Stomach smooth muscle (tissue), 2 donors: ENCODE measurements at regions not wholly inside any gene's neighbourhood (a gene's known extent, or its start where the extent isn't known, plus 50 kb on each side); places are given as distances from the start of the nearest gene placed in this dataset.
"Not testable (repeated sequence)": the region's sequence is repeated elsewhere in the genome, so short reads cannot be mapped to it uniquely, and the experiment has no call there.

Source experiments
- H3K27ac ChIP-seq: one replicate; pipeline ENCODE4 v1.7.0; 2013; ENCODE audit warnings: mild to moderate bottlenecking, low read length, inconsistent platforms
- H3K27me3 ChIP-seq, 2 donors: one replicate each; pipeline ENCODE4 v1.7.0; 2013; ENCODE audit warnings: low read length in 2 of 2; ENCODE audit not compliant: insufficient read depth in 2 of 2, control insufficient read depth in 1 of 2
- H3K36me3 ChIP-seq, 2 donors: one replicate each; pipeline ENCODE4 v1.7.0; 2013; ENCODE audit warnings: low read length in 2 of 2; ENCODE audit not compliant: control insufficient read depth in 2 of 2, insufficient read depth in 2 of 2
- H3K4me1 ChIP-seq: one replicate; pipeline ENCODE4 v1.7.0; 2013; ENCODE audit warnings: low read length; ENCODE audit not compliant: control insufficient read depth, insufficient read depth
- H3K4me3 ChIP-seq, 2 donors: one replicate each; pipeline ENCODE4 v1.7.0; 2013; ENCODE audit warnings: low read length in 2 of 2
- H3K9ac ChIP-seq, 2 donors: one replicate each; pipeline ENCODE4 v1.7.0; 2013; ENCODE audit warnings: low read length in 2 of 2, mild to moderate bottlenecking in 1 of 2
- H3K9me3 ChIP-seq, 2 donors: one replicate each; pipeline ENCODE4 v1.7.0; 2013; ENCODE audit warnings: low read length in 2 of 2; ENCODE audit not compliant: control insufficient read depth in 2 of 2
- donor health status: healthy.
- donor health status: Pancreatic carcinoma.

- H3K4me1 ChIP-seq = no peaks in the 10 kb centered on the region
- H3K27me3 ChIP-seq = no peaks in the 10 kb centered on the region
- peaks cover 0 to under 1% of the 10 kb centered on the region in 2 donors for H3K9me3 ChIP-seq
- H3K27ac ChIP-seq = no peak overlapping the region
- no peak overlapping the region for H3K9ac ChIP-seq
- no peaks in the 10 kb centered on the region for H3K36me3 ChIP-seq
- no peak overlapping the region for H3K4me3 ChIP-seq
These were observed 1950.9 kb upstream of the DEFB115 start for GRCh38 chr20:29306390-29307072.

- H3K9me3 ChIP-seq, H3K27me3 ChIP-seq, H3K9ac ChIP-seq, H3K27ac ChIP-seq, H3K36me3 ChIP-seq, H3K4me3 ChIP-seq, H3K4me1 ChIP-seq: not testable (repeated sequence)
These were observed 1950.0 kb upstream of the DEFB115 start for GRCh38 chr20:29307484-29307883.

GRCh38 chr20:29308956-29309355 is 1948.5 kb upstream of the DEFB115 start:
- not testable (repeated sequence) for H3K9ac ChIP-seq, H3K9me3 ChIP-seq, H3K27me3 ChIP-seq, H3K4me1 ChIP-seq, H3K36me3 ChIP-seq, H3K27ac ChIP-seq, H3K4me3 ChIP-seq

GRCh38 chr20:29309481-29309880 is 1948.0 kb upstream of the DEFB115 start:
- H3K36me3 ChIP-seq, H3K9ac ChIP-seq: not testable (repeated sequence)

GRCh38 chr20:29311046-29311445 is 1946.4 kb upstream of the DEFB115 start:
- not testable (repeated sequence) for H3K36me3 ChIP-seq, H3K4me1 ChIP-seq, H3K27ac ChIP-seq, H3K4me3 ChIP-seq, H3K27me3 ChIP-seq, H3K9me3 ChIP-seq, H3K9ac ChIP-seq

More at GRCh38 chr20:29309481-29309880, 1948.0 kb upstream of the DEFB115 start:
- not testable (repeated sequence) for H3K9me3 ChIP-seq, H3K27ac ChIP-seq, H3K4me3 ChIP-seq, H3K4me1 ChIP-seq, H3K27me3 ChIP-seq

- not testable (repeated sequence) for H3K9me3 ChIP-seq, H3K36me3 ChIP-seq, H3K27me3 ChIP-seq, H3K27ac ChIP-seq, H3K4me3 ChIP-seq, H3K9ac ChIP-seq, H3K4me1 ChIP-seq
These were observed 1944.8 kb upstream of the DEFB115 start for GRCh38 chr20:29312679-29313078.

- H3K9me3 ChIP-seq = peaks cover 0 to 2% of the 10 kb centered on the region in 2 donors
- no peaks in the 10 kb centered on the region for H3K4me1 ChIP-seq
- no peak overlapping the region for H3K9ac ChIP-seq
- H3K36me3 ChIP-seq = no peaks in the 10 kb centered on the region
- H3K27me3 ChIP-seq = no peaks in the 10 kb centered on the region
- H3K27ac ChIP-seq = no peak overlapping the region
- no peak overlapping the region for H3K4me3 ChIP-seq
These were observed 1944.0 kb upstream of the DEFB115 start for GRCh38 chr20:29313481-29313880.

- H3K4me3 ChIP-seq = no peak overlapping the region
- H3K9ac ChIP-seq = no peak overlapping the region
- peaks cover 0 to 2% of the 10 kb centered on the region in 2 donors for H3K9me3 ChIP-seq
- no peak overlapping the region for H3K27ac ChIP-seq
- no peaks in the 10 kb centered on the region for H3K4me1 ChIP-seq
- no peaks in the 10 kb centered on the region for H3K27me3 ChIP-seq
- no peaks in the 10 kb centered on the region for H3K36me3 ChIP-seq
These were observed 1943.2 kb upstream of the DEFB115 start for GRCh38 chr20:29314294-29314693.

- no peak overlapping the region for H3K27ac ChIP-seq
- no peaks in the 10 kb centered on the region for H3K4me1 ChIP-seq
- H3K9ac ChIP-seq = no peak overlapping the region
- no peaks in the 10 kb centered on the region for H3K36me3 ChIP-seq
- peaks cover 0 to 2% of the 10 kb centered on the region in 2 donors for H3K9me3 ChIP-seq
- H3K4me3 ChIP-seq = no peak overlapping the region
- no peaks in the 10 kb centered on the region for H3K27me3 ChIP-seq
These were observed 1938.5 kb upstream of the DEFB115 start for GRCh38 chr20:29318871-29319461.

- H3K36me3 ChIP-seq = no peaks in the 10 kb centered on the region
- no peaks in the 10 kb centered on the region for H3K27me3 ChIP-seq
- H3K9me3 ChIP-seq = no peaks in the 10 kb centered on the region
- no peaks in the 10 kb centered on the region for H3K4me1 ChIP-seq
- no peak overlapping the region for H3K9ac ChIP-seq
- no peak overlapping the region for H3K4me3 ChIP-seq
- H3K27ac ChIP-seq = no peak overlapping the region
These were observed 1937.7 kb upstream of the DEFB115 start for GRCh38 chr20:29319725-29320124.

GRCh38 chr20:29320216-29320949 is 1937.1 kb upstream of the DEFB115 start:
- not testable (repeated sequence) for H3K4me1 ChIP-seq, H3K9ac ChIP-seq, H3K36me3 ChIP-seq, H3K27me3 ChIP-seq, H3K27ac ChIP-seq, H3K9me3 ChIP-seq
- peak overlapping the region in 1 of 2 donors; percentile 40 for H3K4me3 ChIP-seq
